Tibial nerve (tissue), 3 donors: ENCODE measurements at regions not wholly inside any gene's neighbourhood (a gene's known extent, or its start where the extent isn't known, plus 50 kb on each side); places are given as distances from the start of the nearest gene placed in this dataset.

ENCODE experiments used
- CTCF ChIP-seq, 5 experiments: fragments of 200-600 bp in 3 of 5; fragments of 450-650 bp in 2 of 5; sonication (generic) in 3 of 5; IDR thresholded peaks; one replicate each; pipeline ENCODE4 v1.5.1; 2016 to 2019; ENCODE audit warnings: antibody characterized with exemption in 5 of 5, mild to moderate bottlenecking in 3 of 5, moderate library complexity in 2 of 5
- POLR2A ChIP-seq, 2 donors: fragments of 450-650 bp; IDR thresholded peaks; one replicate each; pipeline ENCODE4 v1.6.1; 2017; ENCODE audit warnings: antibody characterized with exemption in 2 of 2, mild to moderate bottlenecking in 2 of 2, moderate library complexity in 2 of 2

- no peak for TF ChIP-seq CTCF (IDR thresholded peaks at IDR 0.05)
- TF ChIP-seq POLR2A (IDR thresholded peaks at IDR 0.05) = no peak
These were observed 265.8 kb upstream of the GJE1 start for GRCh38 chr6:141866731-141867497.
